ENCODE measurements at regions not wholly inside any gene's neighbourhood (a gene's known extent, or its start where the extent isn't known, plus 50 kb on each side); places are given as distances from the start of the nearest gene placed in this dataset.

- TF ChIP-seq CTCF (IDR thresholded peaks at IDR 0.05): no peak
- no peak for TF ChIP-seq POLR2A (IDR thresholded peaks at IDR 0.05)
Measured at GRCh38 chr5:110275878-110276277, 450.6 kb downstream of the TMEM232 start.
